Neural progenitor cell (in vitro differentiated cells): ENCODE measurements at regions not wholly inside any gene's neighbourhood (a gene's known extent, or its start where the extent isn't known, plus 50 kb on each side); places are given as distances from the start of the nearest gene placed in this dataset.

Experiments
- DNase-seq: peaks from one replicate; pipeline ENCODE4 v3.0.0-alpha.2; 2016; ENCODE audit warnings: low spot score
- H2AFZ ChIP-seq: fragments of 200-600 bp; sonication (generic); replicated peaks from 2 replicates; pipeline ENCODE4 v1.6.1; 2016; ENCODE audit warnings: antibody characterized with exemption
- H3F3A ChIP-seq: fragments of 200-600 bp; sonication (generic); 2 replicates; pipeline ENCODE4 v1.6.1; 2016; ENCODE audit warnings: antibody characterized with exemption, low read depth
- H3K27ac ChIP-seq: fragments of 200-600 bp; sonication (generic); 2 replicates; pipeline ENCODE4 v1.5.1; 2016; ENCODE audit warnings: mild to moderate bottlenecking
- H3K27me3 ChIP-seq: fragments of 200-600 bp; sonication (generic); 2 replicates; pipeline ENCODE4 v1.6.1; 2016; ENCODE audit warnings: mild to moderate bottlenecking, moderate library complexity
- H3K36me3 ChIP-seq: fragments of 200-600 bp; sonication (generic); 2 replicates; pipeline ENCODE4 v1.5.1; 2016
- H3K4me1 ChIP-seq: fragments of 200-600 bp; sonication (generic); 2 replicates; pipeline ENCODE4 v1.6.1; 2016; ENCODE audit warnings: mixed run types
- H3K4me2 ChIP-seq: fragments of 200-600 bp; sonication (generic); 2 replicates; pipeline ENCODE4 v1.6.1; 2016
- H3K4me3 ChIP-seq: fragments of 200-600 bp; sonication (generic); 2 replicates; pipeline ENCODE4 v1.5.1; 2016
- H3K79me2 ChIP-seq: fragments of 200-600 bp; sonication (generic); 2 replicates; pipeline ENCODE4 v1.6.1; 2016; ENCODE audit warnings: low read depth
- H3K9ac ChIP-seq: fragments of 200-600 bp; sonication (generic); 2 replicates; pipeline ENCODE4 v1.6.1; 2016
- H3K9me3 ChIP-seq: fragments of 200-600 bp; sonication (generic); 2 replicates; pipeline ENCODE4 v1.5.1; 2016; ENCODE audit warnings: low read depth
- H4K20me1 ChIP-seq: fragments of 200-600 bp; sonication (generic); 2 replicates; pipeline ENCODE4 v1.6.1; 2016; ENCODE audit warnings: low read depth
- H3K27ac Mint-ChIP-seq: 3 replicates; pipeline ENCODE4 v1.8.0; 2021; ENCODE audit warnings: mixed read lengths
- H3K27me3 Mint-ChIP-seq: 2 replicates; pipeline ENCODE4 v1.8.0; 2022; ENCODE audit warnings: low read depth, mild to moderate bottlenecking, inconsistent platforms, moderate library complexity, mixed read lengths; ENCODE audit not compliant: insufficient read depth
- H3K36me3 Mint-ChIP-seq: 3 replicates; pipeline ENCODE4 v1.8.0; 2021; ENCODE audit warnings: mixed read lengths
- H3K4me1 Mint-ChIP-seq: 3 replicates; pipeline ENCODE4 v1.8.0; 2021; ENCODE audit warnings: mixed read lengths
- H3K4me3 Mint-ChIP-seq: 3 replicates; pipeline ENCODE4 v1.8.0; 2021; ENCODE audit warnings: mild to moderate bottlenecking, moderate library complexity, mixed read lengths
- H3K9me3 Mint-ChIP-seq: 3 replicates; pipeline ENCODE4 v1.8.0; 2020; ENCODE audit warnings: mixed read lengths
- EZH2 ChIP-seq: fragments of 200-600 bp; sonication (generic); IDR thresholded peaks from 2 replicates; pipeline ENCODE4 v1.6.1; 2017; ENCODE audit warnings: antibody characterized with exemption, mild to moderate bottlenecking, moderate library complexity
- EZH2phosphoT487 ChIP-seq: fragments of 200-600 bp; sonication (generic); IDR thresholded peaks from 2 replicates; pipeline ENCODE4 v1.6.1; 2017; ENCODE audit warnings: antibody characterized with exemption
- TF ChIP-seq, protein P1 (sequence below): fragments of 200-600 bp; sonication (generic); IDR thresholded peaks from 2 replicates; pipeline ENCODE4 v1.5.1; 2017; ENCODE audit warnings: antibody characterized with exemption, mild to moderate bottlenecking

- no peak overlapping the region for H3K4me3 Mint-ChIP-seq
- no peaks in the 10 kb centered on the region for H4K20me1 ChIP-seq
Measured at GRCh38 chr11:91382946-91383345, 841.7 kb upstream of the FAT3 start.

GRCh38 chr11:91374794-91375193 is 849.8 kb upstream of the FAT3 start:
- Histone ChIP-seq H3K9me3 (no peaks in the 10 kb centered on the region), H3K79me2 (no peaks in the 10 kb centered on the region), H3K4me1 (no peaks in the 10 kb centered on the region), H3K27me3 (no peaks in the 10 kb centered on the region), H2AFZ (no peak overlapping the region), H3K4me2 (no peak overlapping the region), H3F3A (no peaks in the 10 kb centered on the region), H3K9ac (no peak overlapping the region), H3K36me3 (no peaks in the 10 kb centered on the region), H3K4me3 (no peak overlapping the region), H4K20me1 (no peaks in the 10 kb centered on the region), H3K27ac (no peak overlapping the region)
- Mint-ChIP-seq H3K36me3 (no peaks in the 10 kb centered on the region), H3K4me3 (no peak overlapping the region), H3K4me1 (peaks cover 2% of the 10 kb centered on the region), H3K27me3 (no peaks in the 10 kb centered on the region), H3K27ac (no peak overlapping the region), H3K9me3 (no peaks in the 10 kb centered on the region)
- TF ChIP-seq EZH2phosphoT487: no peak
- TF ChIP-seq, protein P1, sequence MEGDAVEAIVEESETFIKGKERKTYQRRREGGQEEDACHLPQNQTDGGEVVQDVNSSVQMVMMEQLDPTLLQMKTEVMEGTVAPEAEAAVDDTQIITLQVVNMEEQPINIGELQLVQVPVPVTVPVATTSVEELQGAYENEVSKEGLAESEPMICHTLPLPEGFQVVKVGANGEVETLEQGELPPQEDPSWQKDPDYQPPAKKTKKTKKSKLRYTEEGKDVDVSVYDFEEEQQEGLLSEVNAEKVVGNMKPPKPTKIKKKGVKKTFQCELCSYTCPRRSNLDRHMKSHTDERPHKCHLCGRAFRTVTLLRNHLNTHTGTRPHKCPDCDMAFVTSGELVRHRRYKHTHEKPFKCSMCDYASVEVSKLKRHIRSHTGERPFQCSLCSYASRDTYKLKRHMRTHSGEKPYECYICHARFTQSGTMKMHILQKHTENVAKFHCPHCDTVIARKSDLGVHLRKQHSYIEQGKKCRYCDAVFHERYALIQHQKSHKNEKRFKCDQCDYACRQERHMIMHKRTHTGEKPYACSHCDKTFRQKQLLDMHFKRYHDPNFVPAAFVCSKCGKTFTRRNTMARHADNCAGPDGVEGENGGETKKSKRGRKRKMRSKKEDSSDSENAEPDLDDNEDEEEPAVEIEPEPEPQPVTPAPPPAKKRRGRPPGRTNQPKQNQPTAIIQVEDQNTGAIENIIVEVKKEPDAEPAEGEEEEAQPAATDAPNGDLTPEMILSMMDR: no peak
- no peak for TF ChIP-seq EZH2
- DNase-seq: no peak

More at GRCh38 chr11:91382946-91383345, 841.7 kb upstream of the FAT3 start:
- Histone ChIP-seq H3F3A (no peaks in the 10 kb centered on the region), H3K9ac (no peak overlapping the region), H3K4me2 (no peak overlapping the region), H3K79me2 (no peaks in the 10 kb centered on the region), H3K27ac (no peak overlapping the region), H3K36me3 (no peaks in the 10 kb centered on the region), H3K9me3 (no peaks in the 10 kb centered on the region), H3K4me1 (no peaks in the 10 kb centered on the region), H3K4me3 (no peak overlapping the region), H3K27me3 (no peaks in the 10 kb centered on the region), H2AFZ (no peak overlapping the region)
- no peaks in the 10 kb centered on the region for H3K9me3 Mint-ChIP-seq
- DNase-seq: no peak
- H3K36me3 Mint-ChIP-seq: no peaks in the 10 kb centered on the region
- H3K27ac Mint-ChIP-seq: no peak overlapping the region
- H3K27me3 Mint-ChIP-seq: no peaks in the 10 kb centered on the region
- H3K4me1 Mint-ChIP-seq: no peaks in the 10 kb centered on the region
- no peak for TF ChIP-seq EZH2
- TF ChIP-seq EZH2phosphoT487: no peak
- TF ChIP-seq, protein P1: no peak

DNA sequence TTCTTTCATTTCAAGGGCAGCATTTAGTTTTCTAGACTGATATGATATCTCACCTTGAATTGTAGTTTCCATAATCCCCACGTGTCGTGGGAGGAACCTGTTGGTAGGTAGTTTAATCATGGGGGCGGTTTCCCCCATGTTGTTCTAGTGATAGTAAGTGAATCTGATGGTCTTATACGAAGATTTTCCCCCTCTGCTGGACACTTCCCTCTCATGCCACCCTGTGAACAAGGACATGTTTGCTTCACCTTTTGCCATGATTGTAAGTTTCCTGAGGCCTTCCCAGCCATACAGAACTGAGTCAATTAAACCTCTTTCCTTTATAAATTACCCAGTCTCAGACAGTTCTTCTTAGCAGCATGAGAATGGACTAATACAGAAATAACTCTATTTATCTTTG is 851.1 kb upstream of the FAT3 start:
- peak; percentile 23 for DNase-seq
- Mint-ChIP-seq H3K4me3 (no peak overlapping the region), H3K27ac (no peak overlapping the region), H3K4me1 (peaks cover 2% of the 10 kb centered on the region), H3K9me3 (no peaks in the 10 kb centered on the region), H3K36me3 (no peaks in the 10 kb centered on the region), H3K27me3 (no peaks in the 10 kb centered on the region)
- no peaks in the 10 kb centered on the region for H3K4me1 ChIP-seq
- H3K9me3 ChIP-seq: no peaks in the 10 kb centered on the region
- H3K27me3 ChIP-seq: no peaks in the 10 kb centered on the region
- no peak overlapping the region for H3K27ac ChIP-seq
- H4K20me1 ChIP-seq: no peaks in the 10 kb centered on the region
- no peak overlapping the region for H3K4me2 ChIP-seq
- H3K79me2 ChIP-seq: no peaks in the 10 kb centered on the region
- H3K36me3 ChIP-seq: no peaks in the 10 kb centered on the region
- H3F3A ChIP-seq: no peaks in the 10 kb centered on the region
- H2AFZ ChIP-seq: no peak overlapping the region
- H3K4me3 ChIP-seq: no peak overlapping the region
- no peak for TF ChIP-seq EZH2
- TF ChIP-seq, protein P1: peak; percentile 46
- no peak for TF ChIP-seq EZH2phosphoT487
- no peak overlapping the region for H3K9ac ChIP-seq

DNA sequence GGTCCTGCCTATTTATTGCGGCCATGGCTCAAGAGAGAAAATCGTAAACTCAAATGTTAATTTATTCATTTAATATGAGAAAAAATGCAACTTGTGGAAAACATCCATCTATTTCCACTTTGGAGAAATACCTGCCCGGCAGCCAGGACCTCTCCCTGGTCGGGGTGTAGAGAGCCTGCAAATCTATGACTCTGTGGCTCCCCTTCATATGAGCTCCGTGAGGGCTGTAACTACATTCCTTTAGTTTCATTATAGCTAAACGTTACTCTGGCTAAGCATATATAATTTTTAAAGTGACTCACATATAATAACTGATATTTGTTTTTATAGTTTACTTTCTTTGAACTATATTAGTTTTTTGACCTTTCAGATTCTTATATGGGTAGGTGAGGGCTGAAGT is 857.8 kb upstream of the FAT3 start:
- Histone ChIP-seq H2AFZ (no peak overlapping the region), H3F3A (no peaks in the 10 kb centered on the region), H3K4me1 (no peaks in the 10 kb centered on the region), H3K9ac (no peak overlapping the region), H3K36me3 (no peaks in the 10 kb centered on the region), H3K79me2 (no peaks in the 10 kb centered on the region), H3K4me2 (no peak overlapping the region), H4K20me1 (no peaks in the 10 kb centered on the region), H3K4me3 (no peak overlapping the region), H3K27me3 (no peaks in the 10 kb centered on the region), H3K27ac (no peak overlapping the region), H3K9me3 (no peaks in the 10 kb centered on the region)
- no peaks in the 10 kb centered on the region for H3K27me3 Mint-ChIP-seq
- no peaks in the 10 kb centered on the region for H3K9me3 Mint-ChIP-seq
- no peak for DNase-seq
- no peak for TF ChIP-seq EZH2
- no peak for TF ChIP-seq EZH2phosphoT487
- TF ChIP-seq, protein P1: no peak
- peaks cover 4% of the 10 kb centered on the region for H3K4me1 Mint-ChIP-seq
- H3K27ac Mint-ChIP-seq: no peak overlapping the region
- H3K36me3 Mint-ChIP-seq: no peaks in the 10 kb centered on the region
- H3K4me3 Mint-ChIP-seq: no peak overlapping the region
